Progenitor cell of endocrine pancreas (in vitro differentiated cells): ENCODE measurements at regions not wholly inside any gene's neighbourhood (a gene's known extent, or its start where the extent isn't known, plus 50 kb on each side); places are given as distances from the start of the nearest gene placed in this dataset.

Experiments
- DNase-seq: peaks from one replicate; pipeline ENCODE4 v3.0.0; 2021; ENCODE audit warnings: low spot score; ENCODE audit not compliant: unreplicated experiment
- H3K27ac Mint-ChIP-seq: 2 replicates; pipeline ENCODE4 v1.8.0; 2021; ENCODE audit warnings: mild to moderate bottlenecking, moderate library complexity, mixed read lengths
- H3K27me3 Mint-ChIP-seq: 2 replicates; pipeline ENCODE4 v1.8.0; 2021; ENCODE audit warnings: mixed read lengths
- H3K36me3 Mint-ChIP-seq: 2 replicates; pipeline ENCODE4 v1.8.0; 2022; ENCODE audit warnings: mixed read lengths; ENCODE audit not compliant: insufficient read depth
- H3K4me1 Mint-ChIP-seq: 2 replicates; pipeline ENCODE4 v1.8.0; 2021; ENCODE audit warnings: low read depth, mixed read lengths
- H3K4me3 Mint-ChIP-seq: 2 replicates; pipeline ENCODE4 v1.8.0; 2021; ENCODE audit warnings: low read depth, mild to moderate bottlenecking, moderate library complexity, mixed read lengths
- H3K9me3 Mint-ChIP-seq: 2 replicates; pipeline ENCODE4 v1.8.0; 2021; ENCODE audit warnings: low read depth, mixed read lengths
- TF ChIP-seq, protein P1 (sequence below): fragments of 200-600 bp; sonication (generic); IDR thresholded peaks from one replicate; pipeline ENCODE4 v1.5.0; 2021; ENCODE audit warnings: antibody characterized with exemption, mild to moderate bottlenecking; ENCODE audit not compliant: unreplicated experiment

DNA sequence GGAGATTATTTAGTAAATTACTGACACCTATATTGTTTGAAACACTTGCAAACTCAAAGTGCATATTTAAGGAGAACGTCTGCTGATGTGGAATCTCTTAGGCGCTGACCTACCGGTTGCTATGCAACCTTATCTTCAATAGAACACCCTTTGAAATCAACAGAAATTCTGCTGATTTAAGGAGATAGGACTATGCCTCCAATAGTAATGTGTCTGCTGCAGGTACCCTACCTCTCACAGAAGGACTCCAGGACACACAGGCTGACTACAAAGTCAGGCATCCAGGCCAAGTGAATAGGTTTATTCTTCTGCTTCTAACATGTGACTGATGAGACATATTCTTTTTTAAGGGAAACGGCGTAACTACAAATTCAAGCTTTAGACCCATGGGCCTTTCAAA, 311.7 kb downstream of the CBLN4 start:
- DNase-seq, result no peak
- H3K4me3 Mint-ChIP-seq, result no peak overlapping the region
- no peaks in the 10 kb centered on the region for H3K27me3 Mint-ChIP-seq
- no peaks in the 10 kb centered on the region for H3K36me3 Mint-ChIP-seq
- H3K27ac Mint-ChIP-seq, result no peak overlapping the region
- peaks cover 3% of the 10 kb centered on the region for H3K4me1 Mint-ChIP-seq
- no peaks in the 10 kb centered on the region for H3K9me3 Mint-ChIP-seq
- TF ChIP-seq, protein P1, sequence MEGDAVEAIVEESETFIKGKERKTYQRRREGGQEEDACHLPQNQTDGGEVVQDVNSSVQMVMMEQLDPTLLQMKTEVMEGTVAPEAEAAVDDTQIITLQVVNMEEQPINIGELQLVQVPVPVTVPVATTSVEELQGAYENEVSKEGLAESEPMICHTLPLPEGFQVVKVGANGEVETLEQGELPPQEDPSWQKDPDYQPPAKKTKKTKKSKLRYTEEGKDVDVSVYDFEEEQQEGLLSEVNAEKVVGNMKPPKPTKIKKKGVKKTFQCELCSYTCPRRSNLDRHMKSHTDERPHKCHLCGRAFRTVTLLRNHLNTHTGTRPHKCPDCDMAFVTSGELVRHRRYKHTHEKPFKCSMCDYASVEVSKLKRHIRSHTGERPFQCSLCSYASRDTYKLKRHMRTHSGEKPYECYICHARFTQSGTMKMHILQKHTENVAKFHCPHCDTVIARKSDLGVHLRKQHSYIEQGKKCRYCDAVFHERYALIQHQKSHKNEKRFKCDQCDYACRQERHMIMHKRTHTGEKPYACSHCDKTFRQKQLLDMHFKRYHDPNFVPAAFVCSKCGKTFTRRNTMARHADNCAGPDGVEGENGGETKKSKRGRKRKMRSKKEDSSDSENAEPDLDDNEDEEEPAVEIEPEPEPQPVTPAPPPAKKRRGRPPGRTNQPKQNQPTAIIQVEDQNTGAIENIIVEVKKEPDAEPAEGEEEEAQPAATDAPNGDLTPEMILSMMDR, result no peak

- H3K27me3 Mint-ChIP-seq, result peaks cover 4% of the 10 kb centered on the region
- TF ChIP-seq, protein P1, result no peak
- no peak for DNase-seq
- H3K4me3 Mint-ChIP-seq, result no peak overlapping the region
- H3K36me3 Mint-ChIP-seq, result no peaks in the 10 kb centered on the region
- H3K27ac Mint-ChIP-seq, result no peak overlapping the region
- H3K4me1 Mint-ChIP-seq, result no peaks in the 10 kb centered on the region
- no peaks in the 10 kb centered on the region for H3K9me3 Mint-ChIP-seq
Measured at GRCh38 chr20:55685841-55686240, 319.5 kb downstream of the CBLN4 start.

DNA sequence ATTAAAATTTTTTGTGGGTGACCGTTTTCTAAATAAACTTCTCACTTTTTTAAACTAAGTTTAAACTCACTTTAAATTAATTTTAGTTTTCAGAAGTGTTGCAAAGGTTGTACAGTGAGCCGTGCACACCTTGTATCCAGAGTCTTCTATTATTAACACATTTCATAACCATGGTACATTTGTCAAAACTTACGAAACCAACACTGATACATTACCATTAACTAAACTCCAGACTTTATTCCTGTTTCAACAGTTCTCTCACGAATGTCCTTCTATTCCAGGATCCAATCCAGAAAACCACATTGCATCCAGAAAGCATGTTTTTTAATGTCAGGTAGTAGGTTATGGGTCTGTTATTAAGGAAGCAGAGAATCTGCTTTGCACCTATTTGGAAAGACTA, 319.9 kb downstream of the CBLN4 start:
- Mint-ChIP-seq H3K9me3 (no peaks in the 10 kb centered on the region), H3K4me3 (no peak overlapping the region), H3K4me1 (no peaks in the 10 kb centered on the region), H3K27me3 (peaks cover 4% of the 10 kb centered on the region), H3K27ac (no peak overlapping the region), H3K36me3 (no peaks in the 10 kb centered on the region)
- TF ChIP-seq, protein P1, result no peak
- DNase-seq, result no peak

DNA sequence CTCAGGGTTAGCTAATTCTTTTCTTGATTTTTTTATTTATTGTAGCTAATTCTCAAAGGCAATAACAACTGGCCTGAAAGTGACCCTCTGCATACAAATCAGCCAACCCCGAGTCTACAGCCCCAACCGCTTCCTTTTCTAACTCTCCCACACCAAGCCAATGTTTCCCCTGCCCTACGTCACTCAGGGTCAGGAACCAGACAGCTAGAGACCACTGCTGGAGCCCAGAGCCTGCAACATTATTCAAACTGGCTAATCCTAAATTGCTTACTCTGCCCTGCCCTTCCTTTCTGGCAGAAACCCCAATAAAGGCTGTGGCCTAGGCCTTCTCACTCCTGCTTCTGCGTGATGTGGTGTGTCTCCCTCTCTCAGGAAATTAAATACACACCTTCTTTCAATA, 320.7 kb downstream of the CBLN4 start:
- H3K27ac Mint-ChIP-seq, result no peak overlapping the region
- no peaks in the 10 kb centered on the region for H3K36me3 Mint-ChIP-seq
- no peak for DNase-seq
- H3K27me3 Mint-ChIP-seq, result peaks cover 5% of the 10 kb centered on the region
- H3K4me3 Mint-ChIP-seq, result no peak overlapping the region
- TF ChIP-seq, protein P1, result no peak
- no peaks in the 10 kb centered on the region for H3K9me3 Mint-ChIP-seq
- H3K4me1 Mint-ChIP-seq, result peaks cover 1% of the 10 kb centered on the region

- Mint-ChIP-seq H3K9me3 (no peaks in the 10 kb centered on the region), H3K4me1 (peaks cover 27% of the 10 kb centered on the region), H3K27ac (no peak overlapping the region), H3K36me3 (no peaks in the 10 kb centered on the region), H3K4me3 (no peak overlapping the region), H3K27me3 (peaks cover 11% of the 10 kb centered on the region)
- no peak for DNase-seq
- TF ChIP-seq, protein P1, result no peak
Measured at GRCh38 chr20:55678970-55679667, 326.2 kb downstream of the CBLN4 start.
